GM21825 (cell line): ENCODE measurements at regions not wholly inside any gene's neighbourhood (a gene's known extent, or its start where the extent isn't known, plus 50 kb on each side); places are given as distances from the start of the nearest gene placed in this dataset.

ENCODE experiments used
- ATAC-seq: cut with Tn5 transposase; IDR thresholded peaks from one replicate; pipeline ENCODE4 v1.9.1; 2021; ENCODE audit warnings: mild to moderate bottlenecking, moderate library complexity; ENCODE audit not compliant: unreplicated experiment

GRCh38 chr2:217691920-217692666, 310.7 kb downstream of the TNS1 start:
- no peak for ATAC-seq

- no peak for ATAC-seq
Measured at GRCh38 chr2:217691516-217691915, 311.3 kb downstream of the TNS1 start.

GRCh38 chr2:217689053-217689452, 313.7 kb downstream of the TNS1 start:
- ATAC-seq = no peak

GRCh38 chr2:217688494-217688893, 314.3 kb downstream of the TNS1 start:
- ATAC-seq = no peak

GRCh38 chr2:217687771-217688170, 315.0 kb downstream of the TNS1 start:
- ATAC-seq = no peak

- no peak for ATAC-seq
Measured at GRCh38 chr2:217685255-217685605, 317.6 kb downstream of the TNS1 start.

- no peak for ATAC-seq
Measured at GRCh38 chr2:217684431-217685254, 318.2 kb downstream of the TNS1 start.

GRCh38 chr2:217683106-217683870, 319.5 kb downstream of the TNS1 start:
- ATAC-seq = no peak

GRCh38 chr2:217681791-217682190, 321.0 kb downstream of the TNS1 start:
- no peak for ATAC-seq

- no peak for ATAC-seq
Measured at GRCh38 chr2:217680381-217680780, 322.4 kb downstream of the TNS1 start.

GRCh38 chr2:217673627-217674026, 329.2 kb downstream of the TNS1 start:
- no peak for ATAC-seq

GRCh38 chr2:217672472-217672871, 330.3 kb downstream of the TNS1 start:
- ATAC-seq = no peak

GRCh38 chr2:217671871-217672270, 330.9 kb downstream of the TNS1 start:
- no peak for ATAC-seq

- ATAC-seq = no peak
Measured at GRCh38 chr2:217671075-217671474, 331.7 kb downstream of the TNS1 start.

- ATAC-seq = no peak
Measured at GRCh38 chr2:217669831-217670230, 333.0 kb downstream of the TNS1 start.

GRCh38 chr2:217667512-217667911, 335.3 kb downstream of the TNS1 start:
- no peak for ATAC-seq

GRCh38 chr2:217667035-217667434, 335.8 kb downstream of the TNS1 start:
- ATAC-seq = no peak

- ATAC-seq = no peak
Measured at GRCh38 chr2:217666338-217666737, 336.5 kb downstream of the TNS1 start.

- ATAC-seq = no peak
Measured at GRCh38 chr2:217664761-217665160, 338.0 kb downstream of the TNS1 start.

GRCh38 chr2:217662984-217663602, 339.7 kb downstream of the TNS1 start:
- ATAC-seq = no peak

- ATAC-seq = no peak
Measured at GRCh38 chr2:217661378-217661777, 341.4 kb downstream of the TNS1 start.
